ENCODE measurements at regions not wholly inside any gene's neighbourhood (a gene's known extent, or its start where the extent isn't known, plus 50 kb on each side); places are given as distances from the start of the nearest gene placed in this dataset.

- H3K9ac ChIP-seq (replicated peaks; ENCODE audit: extremely low read depth, insufficient read depth, low read length) = no peak overlapping the region
- DNase-seq (ENCODE audit: low read depth, low spot score) (no peak), FAIRE-seq (no peak)
- H4K20me1 ChIP-seq (replicated peaks; ENCODE audit: control insufficient read depth, extremely low read depth, insufficient read depth, low read length) = no peaks in the 10 kb centered on the region
- dilution Hi-C loops (cut with MboI; ENCODE audit: extremely low pct_ligation_motif_present, low sequenced_read_pairs) = no loop called here
- no peak overlapping the region for H3K4me2 ChIP-seq (ENCODE audit: insufficient read depth, low read length)
- no peak overlapping the region for H2AFZ ChIP-seq (ENCODE audit: low read depth, low read length)
- H3K9me3 ChIP-seq (replicated peaks; ENCODE audit: control insufficient read depth, insufficient read depth, low read length) = peaks cover 2% of the 10 kb centered on the region
- H3K27ac ChIP-seq (ENCODE audit: insufficient read depth, low read depth, low read length) = no peak overlapping the region
- TF ChIP-seq POLR2A (IDR thresholded peaks at IDR 0.05; ENCODE audit: low read depth, low read length) (no peak), GATA2 (IDR thresholded peaks at IDR 0.05; ENCODE audit: insufficient read depth, insufficient read length, low read depth, low read length) (no peak), FOS (IDR thresholded peaks at IDR 0.05; ENCODE audit: borderline replicate concordance, insufficient read depth, low read length) (no peak), MAX (IDR thresholded peaks at IDR 0.05; ENCODE audit: insufficient read depth, insufficient read length) (no peak), EZH2 (IDR thresholded peaks at IDR 0.05; ENCODE audit: borderline replicate concordance, low read depth, low read length, severe bottlenecking) (no peak), JUN (IDR thresholded peaks at IDR 0.05; ENCODE audit: borderline replicate concordance, insufficient read depth, insufficient read length, low read depth) (no peak), POLR2AphosphoS5 (IDR thresholded peaks at IDR 0.05; ENCODE audit: insufficient read depth, low read depth, low read length) (no peak), CTCF (IDR thresholded peaks at IDR 0.05; ENCODE audit: extremely low read depth in 1 of 2, insufficient read depth in 1 of 2, low read depth in 1 of 2, low read length in 2 of 2) (no peak), MYC (IDR thresholded peaks at IDR 0.05; ENCODE audit: low read depth, low read length) (no peak)
- CTCF ChIA-PET = no interaction called here
- no peak overlapping the region for H3K4me3 ChIP-seq (replicated peaks in 1 of 3; ENCODE audit: insufficient read depth in 1 of 3, low read depth in 1 of 3, low read length in 3 of 3)
- no peaks in the 10 kb centered on the region for H3K4me1 ChIP-seq (ENCODE audit: control insufficient read depth, extremely low read depth, insufficient read depth, low read length)
- H3K36me3 ChIP-seq (ENCODE audit: control insufficient read depth in 2 of 2, extremely low read depth in 1 of 2, insufficient read depth in 2 of 2, low read length in 2 of 2) = no peaks in the 10 kb centered on the region
- POLR2A ChIA-PET = no interaction called here
- H3K27me3 ChIP-seq (ENCODE audit: control insufficient read depth in 2 of 2, insufficient read depth in 2 of 2, low read length in 2 of 2) = no peaks in the 10 kb centered on the region
- no peaks in the 10 kb centered on the region for H3K79me2 ChIP-seq (ENCODE audit: control insufficient read depth, insufficient read depth, low read length)
- intact Hi-C loops (cut with micrococcal nuclease) = no loop called here
- H3K9me1 ChIP-seq (replicated peaks; ENCODE audit: control insufficient read depth, extremely low read depth, insufficient read depth, low read length) = no peaks in the 10 kb centered on the region
- BruUV-seq (replicated peaks) = no TSS peak
Measured at GRCh38 chr20:24813936-24814335, 135.1 kb upstream of the CST7 start.

Measured in endothelial cell of umbilical vein (primary cell).